ENCODE measurements at regions not wholly inside any gene's neighbourhood (a gene's known extent, or its start where the extent isn't known, plus 50 kb on each side); places are given as distances from the start of the nearest gene placed in this dataset.

DNA sequence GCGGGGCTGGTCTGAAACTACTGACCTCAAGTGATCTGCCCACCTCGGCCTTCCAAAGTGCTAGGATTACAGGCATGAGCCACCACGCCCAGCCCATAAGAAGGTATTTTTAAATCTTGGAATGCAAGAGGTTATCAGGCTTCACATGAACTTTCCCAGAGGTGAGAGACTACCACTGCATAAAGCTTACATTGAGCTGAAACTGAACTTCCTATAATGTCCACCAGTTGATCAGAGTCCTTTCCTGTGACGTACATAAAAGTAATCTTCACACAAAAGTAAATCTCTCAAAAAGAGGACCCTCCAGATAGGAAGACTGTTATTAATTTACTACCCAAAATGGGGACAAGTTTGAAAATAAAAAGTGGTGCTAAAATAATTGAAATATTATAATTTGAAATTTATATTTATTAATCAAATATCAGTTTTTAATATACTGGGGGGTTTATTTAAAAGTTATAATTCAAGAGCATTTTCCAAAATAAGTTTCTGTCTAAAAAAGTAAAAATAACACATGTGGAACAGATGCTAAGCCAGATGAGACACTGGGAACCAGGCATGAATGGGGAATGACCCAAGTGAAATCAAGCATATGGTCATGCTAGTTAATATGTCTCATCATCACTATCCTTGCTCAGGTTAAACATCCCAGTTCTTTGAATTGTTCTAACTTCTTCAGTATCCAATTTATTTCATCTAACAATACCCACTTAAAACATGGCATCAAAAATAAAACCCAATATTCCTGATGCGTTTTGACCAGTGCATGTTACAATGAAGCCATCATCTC, 269.9 kb upstream of the UBE2E2 start:
- H3K4me1 Mint-ChIP-seq, result peaks cover 2% of the 10 kb centered on the region
- H3K27ac Mint-ChIP-seq, result no peak overlapping the region
- no peak for DNase-seq

GRCh38 chr3:22933841-22934116, 269.3 kb upstream of the UBE2E2 start:
- no peak for DNase-seq
- no peak overlapping the region for H3K27ac Mint-ChIP-seq
- no peaks in the 10 kb centered on the region for H3K4me1 Mint-ChIP-seq
- H3K36me3 Mint-ChIP-seq (ENCODE audit: low read depth), result no peaks in the 10 kb centered on the region
- no peaks in the 10 kb centered on the region for H3K9me3 Mint-ChIP-seq
- no peaks in the 10 kb centered on the region for H3K27me3 Mint-ChIP-seq (ENCODE audit: low read depth, poor library complexity)
- no peak overlapping the region for H3K4me3 Mint-ChIP-seq
- TF ChIP-seq, protein P1, sequence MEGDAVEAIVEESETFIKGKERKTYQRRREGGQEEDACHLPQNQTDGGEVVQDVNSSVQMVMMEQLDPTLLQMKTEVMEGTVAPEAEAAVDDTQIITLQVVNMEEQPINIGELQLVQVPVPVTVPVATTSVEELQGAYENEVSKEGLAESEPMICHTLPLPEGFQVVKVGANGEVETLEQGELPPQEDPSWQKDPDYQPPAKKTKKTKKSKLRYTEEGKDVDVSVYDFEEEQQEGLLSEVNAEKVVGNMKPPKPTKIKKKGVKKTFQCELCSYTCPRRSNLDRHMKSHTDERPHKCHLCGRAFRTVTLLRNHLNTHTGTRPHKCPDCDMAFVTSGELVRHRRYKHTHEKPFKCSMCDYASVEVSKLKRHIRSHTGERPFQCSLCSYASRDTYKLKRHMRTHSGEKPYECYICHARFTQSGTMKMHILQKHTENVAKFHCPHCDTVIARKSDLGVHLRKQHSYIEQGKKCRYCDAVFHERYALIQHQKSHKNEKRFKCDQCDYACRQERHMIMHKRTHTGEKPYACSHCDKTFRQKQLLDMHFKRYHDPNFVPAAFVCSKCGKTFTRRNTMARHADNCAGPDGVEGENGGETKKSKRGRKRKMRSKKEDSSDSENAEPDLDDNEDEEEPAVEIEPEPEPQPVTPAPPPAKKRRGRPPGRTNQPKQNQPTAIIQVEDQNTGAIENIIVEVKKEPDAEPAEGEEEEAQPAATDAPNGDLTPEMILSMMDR (IDR thresholded peaks at IDR 0.05), result no peak

More for the DNA sequence above, 269.9 kb upstream of the UBE2E2 start:
- H3K9me3 Mint-ChIP-seq, result no peaks in the 10 kb centered on the region
- H3K36me3 Mint-ChIP-seq (ENCODE audit: low read depth), result no peaks in the 10 kb centered on the region
- H3K27me3 Mint-ChIP-seq (ENCODE audit: low read depth, poor library complexity), result no peaks in the 10 kb centered on the region
- no peak overlapping the region for H3K4me3 Mint-ChIP-seq
- TF ChIP-seq, protein P1 (IDR thresholded peaks at IDR 0.05), result no peak

DNA sequence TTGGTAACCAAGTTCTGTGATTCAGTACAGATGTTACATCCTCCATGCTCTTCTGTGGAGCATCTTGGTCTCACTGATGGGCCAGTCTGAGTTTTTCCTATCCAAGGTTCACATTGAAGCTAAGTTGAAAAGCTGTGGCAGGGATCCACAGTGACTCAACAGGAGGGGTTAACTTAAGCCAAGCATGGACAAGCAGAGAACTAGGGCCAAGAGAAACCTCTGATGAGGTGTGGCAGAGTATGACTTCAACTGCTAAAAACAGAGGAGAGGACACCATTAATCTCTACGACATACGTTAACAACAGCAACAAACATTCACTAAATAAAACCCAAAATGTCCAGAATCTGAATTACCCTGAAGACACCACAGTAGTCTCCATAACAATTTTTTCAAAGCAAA, 268.1 kb upstream of the UBE2E2 start:
- no peak overlapping the region for H3K4me3 Mint-ChIP-seq
- H3K4me1 Mint-ChIP-seq, result no peaks in the 10 kb centered on the region
- TF ChIP-seq, protein P1 (IDR thresholded peaks at IDR 0.05), result no peak
- no peak for DNase-seq
- no peaks in the 10 kb centered on the region for H3K9me3 Mint-ChIP-seq
- H3K27me3 Mint-ChIP-seq (ENCODE audit: low read depth, poor library complexity), result no peaks in the 10 kb centered on the region
- H3K36me3 Mint-ChIP-seq (ENCODE audit: low read depth), result no peaks in the 10 kb centered on the region
- no peak overlapping the region for H3K27ac Mint-ChIP-seq

- Mint-ChIP-seq H3K4me3 (no peak overlapping the region), H3K4me1 (no peaks in the 10 kb centered on the region), H3K36me3 (ENCODE audit: low read depth) (no peaks in the 10 kb centered on the region), H3K9me3 (no peaks in the 10 kb centered on the region), H3K27ac (no peak overlapping the region), H3K27me3 (ENCODE audit: low read depth, poor library complexity) (no peaks in the 10 kb centered on the region)
- DNase-seq, result no peak
- TF ChIP-seq, protein P1 (IDR thresholded peaks at IDR 0.05), result no peak
Measured at GRCh38 chr3:22937536-22937935, 265.6 kb upstream of the UBE2E2 start.

DNA sequence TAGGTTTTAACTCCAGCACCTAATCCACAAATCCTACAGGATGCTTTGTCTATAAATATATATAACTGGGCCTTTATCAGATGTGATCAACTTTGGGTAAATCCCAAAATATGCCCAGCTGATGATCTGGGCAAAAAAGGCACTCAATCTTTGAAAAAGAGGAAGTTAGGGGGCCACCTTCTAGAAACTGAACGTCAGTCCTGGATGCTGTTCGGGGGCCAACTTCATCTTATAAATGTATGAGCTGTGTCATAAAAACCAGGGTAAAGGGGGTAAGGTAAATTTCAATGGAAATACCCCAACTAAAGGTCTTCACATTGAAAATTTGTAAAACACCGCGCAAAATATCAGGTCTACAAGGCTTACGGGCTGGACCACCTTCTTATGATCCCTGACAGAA, 264.4 kb upstream of the UBE2E2 start:
- Mint-ChIP-seq H3K27me3 (ENCODE audit: low read depth, poor library complexity) (no peaks in the 10 kb centered on the region), H3K9me3 (no peaks in the 10 kb centered on the region), H3K36me3 (ENCODE audit: low read depth) (no peaks in the 10 kb centered on the region), H3K4me1 (no peaks in the 10 kb centered on the region), H3K4me3 (no peak overlapping the region), H3K27ac (no peak overlapping the region)
- DNase-seq, result no peak
- TF ChIP-seq, protein P1 (IDR thresholded peaks at IDR 0.05), result no peak

DNA sequence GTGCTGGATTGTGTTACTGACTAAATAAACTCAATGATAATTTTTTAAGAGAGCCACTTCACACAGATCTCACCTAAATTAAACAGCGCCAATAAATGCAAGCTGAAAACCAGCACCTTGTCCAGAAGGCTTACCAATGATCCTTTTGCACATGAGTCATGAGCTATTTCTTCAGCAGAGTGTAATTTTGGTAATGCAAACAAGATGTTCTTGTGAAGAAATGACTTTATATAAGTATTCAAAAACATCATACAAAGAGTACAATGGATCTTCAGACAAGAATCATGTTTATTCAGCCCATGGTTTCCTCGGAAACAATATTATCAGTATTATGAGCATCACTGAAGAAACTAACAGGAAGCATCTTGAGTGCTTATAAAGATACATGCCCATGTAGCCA, 263.8 kb upstream of the UBE2E2 start:
- H3K27me3 Mint-ChIP-seq (ENCODE audit: low read depth, poor library complexity), result no peaks in the 10 kb centered on the region
- no peaks in the 10 kb centered on the region for H3K36me3 Mint-ChIP-seq (ENCODE audit: low read depth)
- TF ChIP-seq, protein P1 (IDR thresholded peaks at IDR 0.05), result no peak
- H3K4me1 Mint-ChIP-seq, result no peaks in the 10 kb centered on the region
- no peaks in the 10 kb centered on the region for H3K9me3 Mint-ChIP-seq
- DNase-seq, result no peak
- no peak overlapping the region for H3K27ac Mint-ChIP-seq
- no peak overlapping the region for H3K4me3 Mint-ChIP-seq

All from nephron progenitor cell (in vitro differentiated cells).